ENCODE measurements at regions not wholly inside any gene's neighbourhood (a gene's known extent, or its start where the extent isn't known, plus 50 kb on each side); places are given as distances from the start of the nearest gene placed in this dataset.
"Not testable (repeated sequence)": the region's sequence is repeated elsewhere in the genome, so short reads cannot be mapped to it uniquely, and the experiment has no call there.

- in situ Hi-C loops (cut with HindIII; ENCODE audit: low sequenced_read_pairs); DNase-seq (ENCODE audit: low spot score): not testable (repeated sequence)
Measured at GRCh38 chr2:87537251-87537671, 210.6 kb upstream of the PLGLB2 start.

- in situ Hi-C loops (cut with HindIII; ENCODE audit: low sequenced_read_pairs); DNase-seq (ENCODE audit: low spot score): not testable (repeated sequence)
Measured at GRCh38 chr2:87538268-87538667, 209.6 kb upstream of the PLGLB2 start.

GRCh38 chr2:87539151-87539943, 208.5 kb upstream of the PLGLB2 start:
- in situ Hi-C loops (cut with HindIII; ENCODE audit: low sequenced_read_pairs); DNase-seq (ENCODE audit: low spot score): not testable (repeated sequence)

- DNase-seq (ENCODE audit: low spot score); in situ Hi-C loops (cut with HindIII; ENCODE audit: low sequenced_read_pairs): not testable (repeated sequence)
Measured at GRCh38 chr2:87540242-87540641, 207.6 kb upstream of the PLGLB2 start.

- in situ Hi-C loops (cut with HindIII; ENCODE audit: low sequenced_read_pairs) = not testable (repeated sequence)
Measured at GRCh38 chr2:87542599-87543174, 205.2 kb upstream of the PLGLB2 start.

DNA sequence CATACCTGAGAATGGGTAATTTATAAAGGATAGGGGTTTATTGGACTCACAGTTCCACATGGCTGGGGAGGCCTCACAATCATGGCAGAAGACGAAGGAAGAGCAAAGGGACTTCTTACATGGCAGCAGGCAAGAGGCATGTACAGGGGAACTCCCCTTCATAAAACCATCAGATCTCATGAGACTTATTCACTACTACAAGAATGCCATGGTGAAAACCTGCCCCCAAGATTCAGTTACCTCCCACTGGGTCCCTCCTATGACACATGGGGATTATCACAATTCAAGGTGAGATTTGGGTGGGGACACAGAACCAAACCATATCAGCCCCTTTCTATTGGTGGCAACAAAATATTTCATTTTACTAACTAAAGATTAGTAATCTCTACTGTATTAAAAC, 204.1 kb upstream of the PLGLB2 start:
- DNase-seq (ENCODE audit: low spot score); in situ Hi-C loops (cut with HindIII; ENCODE audit: low sequenced_read_pairs): not testable (repeated sequence)

More at GRCh38 chr2:87542599-87543174, 205.2 kb upstream of the PLGLB2 start:
- not testable (repeated sequence) for DNase-seq (ENCODE audit: low spot score)

DNA sequence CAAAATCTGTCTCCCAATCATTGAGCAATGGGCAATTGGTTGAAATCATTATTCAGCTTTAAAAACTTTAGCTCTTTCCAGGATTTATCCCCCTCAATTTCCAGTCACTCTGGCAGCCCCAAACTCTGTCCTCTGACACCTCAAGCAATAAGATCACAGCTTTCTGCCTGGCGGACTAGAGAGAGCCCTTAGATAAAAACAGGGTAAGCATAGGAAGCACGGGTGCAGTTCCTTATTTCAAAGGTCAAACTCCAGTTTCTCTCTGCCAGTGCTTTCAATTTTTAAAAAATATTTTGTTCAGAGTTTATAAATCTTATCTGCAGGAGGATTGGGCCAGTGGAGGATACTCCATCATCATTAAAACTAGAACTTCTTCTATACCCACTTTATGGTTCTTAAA, 200.8 kb upstream of the PLGLB2 start:
- DNase-seq (ENCODE audit: low spot score); in situ Hi-C loops (cut with HindIII; ENCODE audit: low sequenced_read_pairs): not testable (repeated sequence)

GRCh38 chr2:87547966-87548365, 199.9 kb upstream of the PLGLB2 start:
- DNase-seq (ENCODE audit: low spot score); in situ Hi-C loops (cut with HindIII; ENCODE audit: low sequenced_read_pairs): not testable (repeated sequence)

- DNase-seq (ENCODE audit: low spot score); in situ Hi-C loops (cut with HindIII; ENCODE audit: low sequenced_read_pairs): not testable (repeated sequence)
Measured at GRCh38 chr2:87548681-87549536, 199.0 kb upstream of the PLGLB2 start.

DNA sequence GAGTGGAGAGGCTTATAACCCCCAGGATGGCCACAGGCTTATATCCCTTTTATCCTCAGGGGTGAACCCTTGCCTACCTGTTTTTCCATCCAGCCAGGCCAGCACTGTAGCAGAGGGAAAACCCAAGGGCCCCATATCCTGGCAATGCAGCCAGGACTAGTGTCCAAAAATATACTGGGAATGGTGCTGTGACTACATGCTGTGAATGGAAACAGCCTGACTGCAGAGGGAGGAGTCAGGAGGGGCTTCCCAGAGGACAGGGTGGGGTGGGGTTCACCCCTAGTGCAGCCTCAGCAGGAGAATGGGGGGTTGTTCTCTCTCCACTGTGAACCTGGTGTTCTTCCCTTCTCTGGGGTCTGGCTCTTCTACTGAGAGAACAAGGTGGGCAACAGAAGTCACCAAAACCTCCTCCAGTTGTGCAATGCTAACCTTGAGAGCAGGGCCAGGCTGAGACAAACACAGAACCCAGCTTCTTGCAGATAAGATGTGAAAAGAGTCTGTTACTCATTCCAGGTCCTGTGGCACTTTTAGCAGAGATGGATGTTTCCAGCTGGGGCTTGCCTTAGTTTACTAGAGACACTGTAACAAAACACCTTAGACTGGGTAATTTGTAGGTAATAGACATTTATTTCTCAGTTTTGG, 198.2 kb upstream of the PLGLB2 start:
- in situ Hi-C loops (cut with HindIII; ENCODE audit: low sequenced_read_pairs); DNase-seq (ENCODE audit: low spot score): not testable (repeated sequence)

- not testable (repeated sequence) for DNase-seq (ENCODE audit: low spot score)
Measured at GRCh38 chr2:87554678-87555077, 193.2 kb upstream of the PLGLB2 start.

GRCh38 chr2:87555082-87555481, 192.8 kb upstream of the PLGLB2 start:
- DNase-seq (ENCODE audit: low spot score); in situ Hi-C loops (cut with HindIII; ENCODE audit: low sequenced_read_pairs): not testable (repeated sequence)

More at GRCh38 chr2:87554678-87555077, 193.2 kb upstream of the PLGLB2 start:
- in situ Hi-C loops (cut with HindIII; ENCODE audit: low sequenced_read_pairs) = not testable (repeated sequence)

DNA sequence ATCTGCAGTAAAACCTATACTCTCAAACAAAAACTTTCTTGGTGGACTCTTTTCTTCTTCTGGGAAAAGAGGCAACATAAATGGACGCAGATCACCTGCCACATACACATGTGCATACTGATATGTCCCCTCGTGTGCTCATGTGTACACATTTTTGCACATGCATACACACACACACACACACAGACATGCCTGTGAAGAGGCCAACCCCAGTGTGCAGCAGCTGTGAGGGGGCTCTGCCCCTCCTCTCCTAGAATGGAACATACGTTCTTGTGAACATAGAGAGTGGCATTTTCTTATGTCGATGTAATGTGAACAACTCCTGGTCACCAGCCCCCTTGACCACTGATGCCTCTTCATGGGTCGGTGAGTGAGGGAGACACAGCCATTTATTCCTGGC, 188.9 kb upstream of the PLGLB2 start:
- in situ Hi-C loops (cut with HindIII; ENCODE audit: low sequenced_read_pairs); DNase-seq (ENCODE audit: low spot score): not testable (repeated sequence)

DNA sequence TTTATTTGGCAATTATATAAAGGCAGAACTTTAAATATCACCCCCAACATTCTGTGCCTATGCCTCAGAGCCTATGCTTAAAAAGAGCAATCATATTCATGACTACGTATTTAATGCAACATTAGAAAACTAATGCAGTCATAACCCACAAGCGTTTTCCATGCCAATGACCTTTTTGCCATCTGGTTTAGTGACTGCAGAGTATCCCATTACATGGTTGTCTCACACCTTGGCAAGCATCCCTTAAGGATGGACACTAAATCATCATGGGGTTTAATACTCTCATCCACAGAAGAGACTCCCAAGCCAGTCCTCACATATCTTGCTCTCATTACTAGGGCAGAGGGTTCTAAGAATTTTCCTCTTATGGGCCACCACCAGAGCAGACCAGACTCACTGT, 188.2 kb upstream of the PLGLB2 start:
- DNase-seq (ENCODE audit: low spot score); in situ Hi-C loops (cut with HindIII; ENCODE audit: low sequenced_read_pairs): not testable (repeated sequence)

- not testable (repeated sequence) for DNase-seq (ENCODE audit: low spot score)
Measured at GRCh38 chr2:87565116-87565515, 182.8 kb upstream of the PLGLB2 start.

GRCh38 chr2:87566531-87566930, 181.4 kb upstream of the PLGLB2 start:
- in situ Hi-C loops (cut with HindIII; ENCODE audit: low sequenced_read_pairs); DNase-seq (ENCODE audit: low spot score): not testable (repeated sequence)

More at GRCh38 chr2:87565116-87565515, 182.8 kb upstream of the PLGLB2 start:
- in situ Hi-C loops (cut with HindIII; ENCODE audit: low sequenced_read_pairs) = not testable (repeated sequence)

DNA sequence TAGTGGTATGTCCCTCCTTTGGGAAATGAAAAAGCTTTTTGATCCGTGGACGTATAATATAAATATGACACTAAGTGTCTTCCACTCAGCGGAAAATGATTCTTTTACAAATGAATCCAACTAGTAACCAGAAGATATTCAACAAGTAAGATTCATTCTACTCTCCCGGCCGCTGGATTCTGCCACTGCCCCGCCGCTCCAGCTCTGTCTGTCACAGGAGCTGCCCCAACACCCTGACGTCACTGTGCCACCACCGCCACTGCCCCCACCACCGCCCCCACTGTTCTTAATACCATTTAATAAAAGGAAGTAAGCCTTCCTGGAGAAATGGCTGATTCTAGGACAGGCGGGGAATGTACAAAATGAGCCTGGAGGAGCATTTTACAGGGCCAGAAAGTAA, 180.8 kb upstream of the PLGLB2 start:
- DNase-seq (ENCODE audit: low spot score); in situ Hi-C loops (cut with HindIII; ENCODE audit: low sequenced_read_pairs): not testable (repeated sequence)

DNA sequence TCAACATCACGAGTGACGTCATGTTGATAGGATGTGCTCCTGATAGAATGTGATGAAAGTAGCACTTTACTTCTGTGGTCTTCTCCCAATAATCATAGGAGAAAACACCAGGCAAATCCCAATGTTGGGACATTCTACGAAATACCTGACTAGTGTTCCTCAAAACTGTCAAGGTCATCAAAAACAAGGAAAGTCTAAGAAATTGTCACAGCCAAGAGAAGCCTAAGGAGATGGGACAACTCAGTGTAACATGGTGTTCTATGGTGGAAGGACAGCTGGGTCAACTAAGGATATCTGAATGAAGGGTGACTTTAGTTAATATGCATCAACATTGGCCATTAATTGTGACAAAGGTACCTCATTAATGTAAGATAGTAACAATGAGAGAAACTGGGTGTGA, 180.0 kb upstream of the PLGLB2 start:
- in situ Hi-C loops (cut with HindIII; ENCODE audit: low sequenced_read_pairs); DNase-seq (ENCODE audit: low spot score): not testable (repeated sequence)
